IPS-15b (cell line): ENCODE measurements at regions not wholly inside any gene's neighbourhood (a gene's known extent, or its start where the extent isn't known, plus 50 kb on each side); places are given as distances from the start of the nearest gene placed in this dataset.
"Not testable (repeated sequence)": the region's sequence is repeated elsewhere in the genome, so short reads cannot be mapped to it uniquely, and the experiment has no call there.

Source experiments
- H3K27me3 ChIP-seq: one replicate; pipeline ENCODE4 v1.6.1; 2013; ENCODE audit warnings: low read length; ENCODE audit not compliant: control insufficient read depth, insufficient read depth
- H3K36me3 ChIP-seq: one replicate; pipeline ENCODE4 v1.6.1; 2013; ENCODE audit warnings: low read length; ENCODE audit not compliant: control insufficient read depth, insufficient read depth
- H3K4me1 ChIP-seq: one replicate; pipeline ENCODE4 v1.6.1; 2013; ENCODE audit warnings: mild to moderate bottlenecking, low read length; ENCODE audit not compliant: control insufficient read depth, insufficient read depth
- H3K4me3 ChIP-seq: one replicate; pipeline ENCODE4 v1.5.1; 2013; ENCODE audit warnings: low read depth, low read length
- H3K9ac ChIP-seq: one replicate; pipeline ENCODE4 v1.6.1; 2013; ENCODE audit warnings: low read depth, mild to moderate bottlenecking, low read length
- H3K9me3 ChIP-seq: one replicate; pipeline ENCODE4 v1.6.1; 2013; ENCODE audit warnings: mild to moderate bottlenecking, low read length; ENCODE audit not compliant: control insufficient read depth, insufficient read depth

- H3K4me3 ChIP-seq, result no peak overlapping the region
- no peaks in the 10 kb centered on the region for H3K4me1 ChIP-seq
- no peak overlapping the region for H3K9ac ChIP-seq
- H3K27me3 ChIP-seq, result no peaks in the 10 kb centered on the region
- H3K9me3 ChIP-seq, result no peaks in the 10 kb centered on the region
- no peaks in the 10 kb centered on the region for H3K36me3 ChIP-seq
Observed at GRCh38 chr4:85168234-85168834, 201.8 kb upstream of the WDFY3 start.

DNA sequence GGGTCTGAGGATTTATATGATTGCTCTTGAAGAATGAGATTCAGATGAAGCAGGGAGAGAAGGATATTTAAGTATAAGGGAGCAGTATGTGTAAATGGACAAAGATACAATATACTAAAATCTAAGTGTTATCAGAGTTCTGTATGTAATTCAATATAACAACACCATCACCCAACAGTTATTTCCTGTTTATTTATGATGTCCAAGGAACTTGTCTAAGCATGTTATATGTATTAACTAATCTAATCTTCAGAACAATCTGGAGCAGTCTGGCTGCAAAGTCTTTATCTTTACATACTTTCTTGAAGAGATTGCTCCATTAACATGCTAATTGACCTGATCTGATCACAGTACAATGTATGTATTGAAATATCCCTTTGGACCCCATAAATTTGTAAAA lies 203.8 kb upstream of the WDFY3 start:
- H3K4me1 ChIP-seq, result no peaks in the 10 kb centered on the region
- no peak overlapping the region for H3K9ac ChIP-seq
- H3K27me3 ChIP-seq, result no peaks in the 10 kb centered on the region

GRCh38 chr4:85175190-85175589 lies 208.7 kb upstream of the WDFY3 start:
- Histone ChIP-seq H3K27me3 (no peaks in the 10 kb centered on the region), H3K9ac (no peak overlapping the region), H3K36me3 (no peaks in the 10 kb centered on the region), H3K9me3 (no peaks in the 10 kb centered on the region), H3K4me3 (no peak overlapping the region), H3K4me1 (no peaks in the 10 kb centered on the region)

More for the DNA sequence above, 203.8 kb upstream of the WDFY3 start:
- Histone ChIP-seq H3K9me3 (no peaks in the 10 kb centered on the region), H3K36me3 (no peaks in the 10 kb centered on the region), H3K4me3 (no peak overlapping the region)

DNA sequence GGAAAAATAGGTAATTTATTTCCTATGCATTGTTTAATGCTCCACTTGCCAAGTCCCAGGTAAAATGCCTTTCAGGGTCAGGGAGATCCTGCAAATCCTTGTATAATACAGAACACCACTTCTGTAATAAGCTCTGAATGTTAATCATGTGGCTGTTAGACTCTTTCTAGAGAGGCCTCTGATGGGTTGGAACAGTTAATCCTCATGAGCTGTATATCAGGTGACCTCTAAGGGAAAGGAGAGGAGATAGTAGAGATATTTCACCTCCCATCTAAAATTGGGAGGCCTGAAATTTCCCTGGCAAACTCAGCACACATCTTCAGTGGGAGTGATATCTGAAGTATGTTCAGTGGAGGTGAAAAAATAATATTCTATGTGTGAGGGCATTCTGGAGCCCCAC lies 210.6 kb upstream of the WDFY3 start:
- Histone ChIP-seq H3K9ac (no peak overlapping the region), H3K4me3 (no peak overlapping the region), H3K27me3 (no peaks in the 10 kb centered on the region), H3K4me1 (no peaks in the 10 kb centered on the region), H3K36me3 (no peaks in the 10 kb centered on the region), H3K9me3 (no peaks in the 10 kb centered on the region)

DNA sequence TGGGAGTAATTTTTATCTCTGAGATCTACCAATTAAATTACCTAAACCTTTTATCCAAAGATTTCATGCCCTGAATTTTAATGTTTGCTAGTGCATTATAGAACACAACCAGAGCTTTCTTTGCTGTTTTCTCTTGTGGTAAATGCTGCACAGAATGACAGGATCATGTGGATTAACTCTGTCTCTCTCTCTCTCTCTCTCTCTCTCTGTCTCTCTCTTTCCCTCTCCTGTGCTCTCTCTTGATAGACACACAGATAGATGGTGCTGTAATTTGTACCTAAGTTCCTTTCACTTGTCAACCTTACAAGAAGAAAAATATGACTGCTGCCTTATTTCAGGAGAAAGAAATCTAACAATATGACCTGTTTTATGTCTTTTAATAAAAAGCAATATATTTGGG lies 211.2 kb upstream of the WDFY3 start:
- no peaks in the 10 kb centered on the region for H3K4me1 ChIP-seq
- H3K9ac ChIP-seq, result no peak overlapping the region
- no peaks in the 10 kb centered on the region for H3K9me3 ChIP-seq
- H3K36me3 ChIP-seq, result no peaks in the 10 kb centered on the region
- H3K27me3 ChIP-seq, result no peaks in the 10 kb centered on the region
- H3K4me3 ChIP-seq, result no peak overlapping the region

DNA sequence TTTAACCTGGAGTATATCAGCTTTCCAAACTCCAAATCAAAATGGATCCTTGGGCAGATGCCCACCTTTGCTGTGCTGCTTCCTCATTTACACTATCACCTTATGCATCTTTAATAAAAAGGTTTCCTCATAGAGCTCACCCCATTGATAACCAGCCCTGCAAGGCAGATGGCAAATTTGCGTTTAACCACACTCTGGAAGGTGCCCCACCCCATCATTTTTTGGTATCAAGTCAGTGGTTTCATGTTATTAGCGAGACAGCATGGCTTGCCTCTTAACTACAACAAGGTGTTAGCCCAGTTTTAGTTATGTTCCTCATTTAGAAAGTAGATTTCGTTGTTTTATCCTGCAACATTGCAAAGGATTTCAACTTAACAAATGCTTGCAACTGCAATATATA lies 214.0 kb upstream of the WDFY3 start:
- H3K9me3 ChIP-seq, result no peaks in the 10 kb centered on the region
- no peaks in the 10 kb centered on the region for H3K36me3 ChIP-seq
- no peaks in the 10 kb centered on the region for H3K27me3 ChIP-seq
- no peak overlapping the region for H3K4me3 ChIP-seq
- no peaks in the 10 kb centered on the region for H3K4me1 ChIP-seq
- H3K9ac ChIP-seq, result no peak overlapping the region

DNA sequence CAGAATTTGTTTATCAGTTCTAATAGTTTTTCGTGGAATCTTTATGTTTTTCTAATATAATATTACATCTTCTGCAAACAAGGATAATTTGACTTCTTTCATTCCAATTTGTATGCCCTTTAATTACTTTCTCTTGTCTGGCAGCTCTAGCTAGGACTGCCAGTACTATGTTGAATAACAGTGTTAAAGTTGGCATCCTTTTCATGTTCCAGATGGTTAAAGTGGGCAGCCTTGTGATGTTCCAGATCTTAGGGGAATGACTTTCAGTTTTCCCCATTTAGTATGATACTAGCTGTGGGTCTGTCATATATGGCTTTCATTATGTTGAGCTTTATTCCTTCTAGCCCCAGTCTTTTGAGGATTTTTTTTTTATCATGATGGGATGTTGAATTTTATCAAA lies 220.6 kb upstream of the WDFY3 start:
- H3K36me3 ChIP-seq, result no peaks in the 10 kb centered on the region
- H3K9me3 ChIP-seq, result no peaks in the 10 kb centered on the region
- no peak overlapping the region for H3K4me3 ChIP-seq
- H3K9ac ChIP-seq, result no peak overlapping the region
- H3K4me1 ChIP-seq, result no peaks in the 10 kb centered on the region
- H3K27me3 ChIP-seq, result no peaks in the 10 kb centered on the region

- not testable (repeated sequence) for H3K9ac ChIP-seq, H3K36me3 ChIP-seq, H3K4me1 ChIP-seq, H3K9me3 ChIP-seq, H3K27me3 ChIP-seq, H3K4me3 ChIP-seq
Observed at GRCh38 chr4:85196015-85196414, 229.5 kb upstream of the WDFY3 start.

DNA sequence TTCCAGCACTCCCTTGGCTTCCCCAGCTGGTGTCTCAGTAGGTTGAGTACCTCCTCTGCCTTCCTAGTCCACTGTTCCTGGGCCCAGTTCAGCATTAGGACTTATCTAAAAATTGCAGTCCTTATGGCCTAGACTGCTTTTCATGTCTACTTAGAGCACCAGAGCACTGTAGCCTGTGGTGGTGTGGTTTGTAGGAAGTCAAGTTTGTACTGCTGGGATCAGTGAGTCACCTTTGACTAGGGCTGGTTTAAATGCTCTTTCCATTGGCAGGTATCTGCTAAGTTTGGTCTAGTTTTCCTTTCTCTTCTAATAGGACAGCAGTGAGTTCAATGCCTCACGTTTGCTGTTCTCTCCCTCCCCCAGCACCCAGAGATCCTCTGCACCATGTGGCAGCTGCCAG lies 233.6 kb upstream of the WDFY3 start:
- Histone ChIP-seq H3K4me1 (no peaks in the 10 kb centered on the region), H3K27me3 (no peaks in the 10 kb centered on the region), H3K9ac (no peak overlapping the region), H3K4me3 (no peak overlapping the region), H3K36me3 (no peaks in the 10 kb centered on the region), H3K9me3 (no peaks in the 10 kb centered on the region)

- no peaks in the 10 kb centered on the region for H3K9me3 ChIP-seq
- no peak overlapping the region for H3K9ac ChIP-seq
- no peak overlapping the region for H3K4me3 ChIP-seq
- H3K36me3 ChIP-seq, result no peaks in the 10 kb centered on the region
- H3K27me3 ChIP-seq, result no peaks in the 10 kb centered on the region
- H3K4me1 ChIP-seq, result no peaks in the 10 kb centered on the region
Observed at GRCh38 chr4:85209161-85209560, 242.7 kb upstream of the WDFY3 start.

- Histone ChIP-seq H3K4me3 (no peak overlapping the region), H3K4me1 (no peaks in the 10 kb centered on the region), H3K9ac (no peak overlapping the region), H3K9me3 (no peaks in the 10 kb centered on the region), H3K27me3 (no peaks in the 10 kb centered on the region), H3K36me3 (no peaks in the 10 kb centered on the region)
Observed at GRCh38 chr4:85210353-85210752, 243.9 kb upstream of the WDFY3 start.

- H3K4me3 ChIP-seq, H3K9me3 ChIP-seq, H3K27me3 ChIP-seq, H3K36me3 ChIP-seq, H3K9ac ChIP-seq, H3K4me1 ChIP-seq: not testable (repeated sequence)
Observed at GRCh38 chr4:85216571-85216970, 250.1 kb upstream of the WDFY3 start.

DNA sequence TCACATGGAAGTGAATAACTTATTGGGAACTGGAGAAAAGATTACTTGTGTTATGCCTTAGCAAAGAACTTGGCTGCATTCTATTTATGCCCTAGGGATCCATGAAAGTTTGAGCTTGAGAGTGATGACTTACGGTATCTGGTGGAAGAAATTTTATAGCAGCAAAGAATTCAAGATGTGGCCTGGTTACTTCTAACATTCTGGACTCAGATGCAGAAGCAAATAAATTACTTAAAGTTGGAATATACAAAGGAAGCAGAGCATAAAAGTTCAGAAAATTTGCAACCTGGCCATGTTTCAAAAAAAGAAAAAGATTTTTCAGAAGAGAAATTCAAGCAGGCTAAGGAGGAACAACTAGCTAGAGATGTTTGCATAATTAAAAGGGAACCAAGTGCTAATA lies 252.3 kb upstream of the WDFY3 start:
- Histone ChIP-seq H3K9ac (no peak overlapping the region), H3K27me3 (no peaks in the 10 kb centered on the region), H3K4me1 (no peaks in the 10 kb centered on the region), H3K4me3 (no peak overlapping the region), H3K36me3 (no peaks in the 10 kb centered on the region), H3K9me3 (peaks cover 9% of the 10 kb centered on the region)
